Ovary (tissue), 3 donors: ENCODE measurements at regions not wholly inside any gene's neighbourhood (a gene's known extent, or its start where the extent isn't known, plus 50 kb on each side); places are given as distances from the start of the nearest gene placed in this dataset.

ENCODE experiments used
- CTCF ChIP-seq, 3 donors: fragments of 450-650 bp in 2 of 3; fragments of 200-600 bp in 1 of 3; IDR thresholded peaks; one replicate each; pipeline versions ENCODE4 v1.5.1 to v1.8.0; 2016 to 2022; ENCODE audit warnings: antibody characterized with exemption in 3 of 3, mild to moderate bottlenecking in 1 of 3
- POLR2A ChIP-seq: fragments of 450-650 bp; IDR thresholded peaks from one replicate; pipeline ENCODE4 v1.6.1; 2017; ENCODE audit warnings: antibody characterized with exemption, mild to moderate bottlenecking, moderate library complexity
- donor health status: DM: no; HTN: no; CAD: no.

- no peak for TF ChIP-seq POLR2A
- TF ChIP-seq CTCF (IDR thresholded peaks at IDR 0.05), result no peak
Measured at GRCh38 chr9:110040788-110041187, 167.2 kb downstream of the C9orf152 start.
